ENCODE measurements at regions not wholly inside any gene's neighbourhood (a gene's known extent, or its start where the extent isn't known, plus 50 kb on each side); places are given as distances from the start of the nearest gene placed in this dataset.

- Histone ChIP-seq H3K36me3 (ENCODE audit: control insufficient read depth, insufficient read depth, low read length) (no peaks in the 10 kb centered on the region), H3K27me3 (ENCODE audit: control insufficient read depth, insufficient read depth, low read length) (no peaks in the 10 kb centered on the region), H3K4me3 (ENCODE audit: low read depth, low read length) (no peak overlapping the region)
- ChIA-PET CTCF (no interaction called here), POLR2A (no interaction called here)
- no peak for TF ChIP-seq CTCF (IDR thresholded peaks at IDR 0.05; ENCODE audit: insufficient read depth, low read depth, low read length)
- no peak for DNase-seq (ENCODE audit: low read depth)
Observed at GRCh38 chr14:99057576-99058083, 214.4 kb downstream of the BCL11B start.

GRCh38 chr14:99058542-99058941 lies 213.5 kb downstream of the BCL11B start:
- ChIA-PET POLR2A (no interaction called here), CTCF (no interaction called here)
- no peak for DNase-seq (ENCODE audit: low read depth)
- no peak for TF ChIP-seq CTCF (IDR thresholded peaks at IDR 0.05; ENCODE audit: insufficient read depth, low read depth, low read length)
- Histone ChIP-seq H3K27me3 (ENCODE audit: control insufficient read depth, insufficient read depth, low read length) (no peaks in the 10 kb centered on the region), H3K36me3 (ENCODE audit: control insufficient read depth, insufficient read depth, low read length) (no peaks in the 10 kb centered on the region), H3K4me3 (ENCODE audit: low read depth, low read length) (no peak overlapping the region)

- no peaks in the 10 kb centered on the region for H3K27me3 ChIP-seq (ENCODE audit: control insufficient read depth, insufficient read depth, low read length)
- no peak for DNase-seq (ENCODE audit: low read depth)
- TF ChIP-seq CTCF (IDR thresholded peaks at IDR 0.05; ENCODE audit: insufficient read depth, low read depth, low read length) = no peak
- CTCF ChIA-PET = no interaction called here
- H3K4me3 ChIP-seq (ENCODE audit: low read depth, low read length) = no peak overlapping the region
- H3K36me3 ChIP-seq (ENCODE audit: control insufficient read depth, insufficient read depth, low read length) = no peaks in the 10 kb centered on the region
- POLR2A ChIA-PET = no interaction called here
Observed at GRCh38 chr14:99062216-99062615, 209.8 kb downstream of the BCL11B start.

- ChIA-PET CTCF (no interaction called here), POLR2A (no interaction called here)
- Histone ChIP-seq H3K36me3 (ENCODE audit: control insufficient read depth, insufficient read depth, low read length) (no peaks in the 10 kb centered on the region), H3K27me3 (ENCODE audit: control insufficient read depth, insufficient read depth, low read length) (no peaks in the 10 kb centered on the region), H3K4me3 (ENCODE audit: low read depth, low read length) (no peak overlapping the region)
- no peak for DNase-seq (ENCODE audit: low read depth)
- no peak for TF ChIP-seq CTCF (IDR thresholded peaks at IDR 0.05; ENCODE audit: insufficient read depth, low read depth, low read length)
Observed at GRCh38 chr14:99062772-99063418, 209.1 kb downstream of the BCL11B start.

- Histone ChIP-seq H3K27me3 (ENCODE audit: control insufficient read depth, insufficient read depth, low read length) (no peaks in the 10 kb centered on the region), H3K36me3 (ENCODE audit: control insufficient read depth, insufficient read depth, low read length) (no peaks in the 10 kb centered on the region), H3K4me3 (ENCODE audit: low read depth, low read length) (no peak overlapping the region)
- no peak for TF ChIP-seq CTCF (IDR thresholded peaks at IDR 0.05; ENCODE audit: insufficient read depth, low read depth, low read length)
- CTCF ChIA-PET = no interaction called here
- no peak for DNase-seq (ENCODE audit: low read depth)
- POLR2A ChIA-PET = no interaction called here
Observed at GRCh38 chr14:99063620-99064225, 208.3 kb downstream of the BCL11B start.
